Ecto neural progenitor cell (in vitro differentiated cells): ENCODE measurements at regions not wholly inside any gene's neighbourhood (a gene's known extent, or its start where the extent isn't known, plus 50 kb on each side); places are given as distances from the start of the nearest gene placed in this dataset.
"Not testable (repeated sequence)": the region's sequence is repeated elsewhere in the genome, so short reads cannot be mapped to it uniquely, and the experiment has no call there.

Source experiments
- DNase-seq: peaks from one replicate; pipeline ENCODE4 v3.0.0-alpha.2; 2018; ENCODE audit warnings: low spot score

DNA sequence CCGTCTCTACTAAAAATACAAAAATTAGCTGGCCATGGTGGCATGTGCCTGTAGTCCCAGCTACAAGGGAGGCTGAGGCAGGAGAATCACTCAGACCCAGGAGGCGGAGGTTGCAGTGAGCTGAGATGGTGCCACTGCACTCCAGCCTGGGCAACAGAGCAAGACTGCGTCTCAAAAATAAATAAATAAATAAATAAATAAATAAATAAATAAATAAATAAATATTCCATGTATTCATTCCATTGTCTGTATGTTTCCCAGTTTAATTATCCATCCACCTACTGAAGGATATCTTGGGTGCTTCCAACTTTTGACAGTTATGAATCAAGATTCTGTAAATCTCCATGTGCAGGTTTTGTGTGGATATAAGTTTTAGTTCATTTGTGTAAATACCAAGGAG is 397.4 kb upstream of the SLC35B3 start:
- not testable (repeated sequence) for DNase-seq

DNA sequence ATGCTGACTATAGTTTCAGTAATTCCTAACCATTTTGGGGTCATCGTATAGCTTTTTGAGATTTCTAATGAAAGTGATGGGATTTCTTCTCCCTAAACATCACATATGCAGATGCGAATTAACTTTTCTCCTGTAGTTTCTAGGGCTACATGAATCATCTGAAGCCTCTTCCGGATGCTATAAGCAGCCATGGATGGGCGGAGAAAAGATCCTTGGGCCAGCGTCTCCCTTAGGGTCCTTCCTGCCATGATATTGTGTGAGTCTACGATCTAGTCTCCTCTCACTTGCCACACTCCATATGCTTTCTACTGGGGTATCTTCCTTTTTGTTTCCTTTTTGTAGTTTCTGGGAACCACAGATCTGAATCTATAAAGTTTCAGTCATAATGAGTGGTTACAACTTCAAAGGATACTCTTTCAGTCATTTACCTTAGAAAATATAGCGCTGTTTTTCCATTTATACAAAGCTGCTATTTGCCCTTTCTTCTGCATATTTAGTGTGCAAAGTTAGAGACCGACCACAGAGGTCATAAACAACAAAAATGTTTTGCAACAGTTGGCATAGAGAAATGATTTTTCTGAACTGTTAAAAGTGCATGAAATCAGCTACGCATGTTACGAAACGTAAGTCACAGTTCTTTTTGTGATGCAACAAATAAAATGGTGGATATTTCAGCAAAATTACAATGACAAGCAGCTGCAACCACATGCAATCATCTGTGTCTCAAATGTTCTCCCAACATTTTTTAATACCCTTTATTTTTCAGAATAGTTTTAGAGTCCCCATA is 396.2 kb upstream of the SLC35B3 start:
- DNase-seq = no peak

DNA sequence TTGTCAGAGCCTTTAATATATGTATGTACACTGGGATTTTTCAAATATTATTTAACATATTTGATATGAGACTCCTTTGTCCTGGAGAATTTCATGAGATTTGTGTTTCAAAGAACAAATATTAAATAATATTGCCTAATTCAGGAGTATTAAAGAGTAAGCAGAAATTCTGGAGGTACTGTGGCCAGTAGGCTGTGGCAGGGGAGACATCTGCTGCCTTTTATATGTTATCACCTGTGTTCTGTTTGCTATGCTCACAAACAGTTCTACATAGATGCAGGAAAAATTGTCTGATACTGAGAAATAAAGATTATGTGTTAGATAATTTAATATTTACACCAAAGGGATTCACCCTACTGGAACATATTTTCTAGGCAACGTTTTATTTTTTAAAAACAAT is 395.4 kb upstream of the SLC35B3 start:
- no peak for DNase-seq

DNA sequence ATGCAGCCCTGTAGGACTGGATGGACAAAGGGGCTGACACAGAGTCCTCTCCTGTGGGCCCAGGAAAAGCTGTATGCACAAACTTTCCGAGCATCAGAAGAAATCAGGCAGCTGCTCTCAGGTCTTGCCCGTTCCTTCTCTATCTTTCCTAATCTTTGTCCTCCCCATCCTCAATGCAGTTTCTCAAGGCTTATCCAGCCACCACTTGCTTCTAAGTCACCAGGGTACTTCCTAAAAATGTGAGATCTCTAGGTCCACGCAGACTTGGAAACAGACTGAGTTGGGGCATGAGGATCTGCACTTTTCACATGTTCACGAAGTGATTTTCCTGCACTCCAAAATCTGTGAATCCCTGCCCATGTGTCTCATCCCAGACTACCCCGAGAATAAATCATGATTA is 394.5 kb upstream of the SLC35B3 start:
- no peak for DNase-seq

DNA sequence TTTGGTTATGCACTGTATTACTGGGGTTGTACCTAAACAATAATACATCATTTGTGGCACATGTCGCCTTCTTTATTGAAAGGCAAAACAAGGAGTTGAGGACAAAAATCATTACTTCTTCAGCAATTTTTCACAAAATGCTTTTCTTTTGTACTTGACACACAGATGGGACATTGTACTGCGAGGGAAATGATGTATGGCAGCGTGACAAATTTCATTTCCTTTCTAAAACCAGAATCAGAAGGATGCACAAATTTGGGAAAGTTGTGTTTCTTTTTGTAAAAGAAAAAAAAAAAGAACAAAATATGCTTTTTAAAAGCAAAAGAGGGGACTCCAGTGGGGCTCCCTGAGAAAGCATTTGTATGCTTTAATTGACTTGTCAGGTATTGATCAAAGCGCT is 394.0 kb upstream of the SLC35B3 start:
- no peak for DNase-seq

DNA sequence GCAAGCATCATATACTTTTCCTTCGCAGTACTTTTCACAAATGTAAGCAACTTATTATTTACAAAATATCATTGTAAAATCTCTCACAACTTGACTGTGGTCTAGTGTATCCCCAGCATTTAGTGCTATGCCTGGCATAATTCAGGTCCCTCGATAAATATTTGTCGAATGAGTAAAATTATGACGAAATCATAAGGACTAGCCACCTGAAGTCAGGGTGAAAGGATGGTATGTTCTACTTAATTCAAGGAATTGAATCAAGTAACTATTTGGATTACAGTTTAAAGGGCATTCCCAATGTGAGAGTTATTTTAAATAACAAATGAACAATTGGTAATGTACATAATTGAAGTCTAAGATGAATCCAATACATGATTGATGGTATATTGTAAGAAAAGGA is 393.0 kb upstream of the SLC35B3 start:
- no peak for DNase-seq

DNA sequence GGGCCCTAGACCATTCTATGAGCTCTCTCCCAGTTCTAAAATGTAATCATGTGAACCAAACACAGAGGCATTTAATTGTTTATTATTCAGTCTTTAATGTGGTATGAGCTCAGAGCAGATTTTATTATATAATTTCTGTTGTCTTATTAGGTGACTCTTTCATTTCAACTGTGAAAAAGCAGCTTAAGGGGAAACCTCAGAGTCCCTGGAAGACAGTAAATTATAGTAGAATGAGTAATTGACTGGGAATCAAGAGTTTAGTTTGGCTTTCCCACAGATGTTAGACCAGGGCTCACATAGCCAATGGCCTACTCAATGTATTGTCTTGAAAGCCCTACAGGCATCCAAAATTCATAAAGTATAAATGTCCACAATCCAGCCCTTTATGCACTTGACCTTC is 390.4 kb upstream of the SLC35B3 start:
- no peak for DNase-seq

DNA sequence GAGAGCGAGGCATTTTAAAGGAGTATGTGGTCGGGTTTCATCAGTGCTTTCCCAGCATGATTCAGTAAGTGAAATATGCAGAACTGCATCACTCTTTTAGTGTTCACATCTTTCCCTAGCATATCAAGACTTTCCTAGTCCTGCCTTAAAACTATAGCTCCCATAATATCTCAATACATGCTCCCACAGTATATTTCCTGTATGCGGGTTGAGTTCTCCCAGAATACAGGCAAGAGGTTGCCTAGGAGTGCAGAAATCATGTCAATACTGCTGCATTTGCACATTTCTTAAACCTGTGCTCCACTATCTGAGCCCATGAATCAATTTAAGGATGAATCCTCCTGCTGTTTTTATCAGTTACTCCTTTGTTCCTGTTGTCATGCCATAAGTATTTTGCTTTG is 386.6 kb upstream of the SLC35B3 start:
- no peak for DNase-seq

DNA sequence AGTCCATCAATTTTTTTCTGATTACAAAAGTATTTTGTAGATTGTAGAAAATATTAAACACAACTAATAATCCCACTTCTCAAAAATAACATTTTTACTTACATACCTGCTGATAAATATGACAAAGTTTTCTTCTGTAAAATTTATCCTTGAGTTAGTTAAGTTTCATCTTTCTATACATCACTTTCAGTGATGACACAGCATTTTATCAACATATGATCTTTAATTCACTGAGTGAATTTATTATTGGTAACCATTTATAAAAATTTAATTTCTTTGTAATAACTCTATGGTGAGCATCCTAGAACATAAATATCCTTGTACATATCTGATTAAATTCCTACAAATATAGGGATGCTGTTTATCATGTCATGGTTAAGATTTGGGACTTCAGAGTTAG is 385.0 kb upstream of the SLC35B3 start:
- DNase-seq = no peak

DNA sequence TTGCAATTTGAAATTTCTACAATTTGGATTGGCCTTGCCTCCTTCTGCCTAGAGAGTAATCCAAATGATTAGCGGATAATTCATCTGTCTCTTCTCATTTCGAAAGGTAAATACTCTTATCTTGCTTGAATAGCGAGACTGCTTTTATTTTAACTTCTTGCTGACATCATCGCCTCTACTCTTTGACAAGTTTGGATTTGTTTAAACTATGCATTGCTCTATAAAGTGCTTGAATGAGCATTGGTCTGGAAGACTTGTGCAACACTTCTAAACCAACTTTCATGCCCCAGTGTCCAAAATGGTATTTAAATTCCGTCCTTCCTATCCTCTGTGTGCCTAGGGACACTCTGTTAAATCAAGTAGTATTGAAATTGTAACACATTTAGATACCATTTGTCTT is 384.1 kb upstream of the SLC35B3 start:
- no peak for DNase-seq

DNA sequence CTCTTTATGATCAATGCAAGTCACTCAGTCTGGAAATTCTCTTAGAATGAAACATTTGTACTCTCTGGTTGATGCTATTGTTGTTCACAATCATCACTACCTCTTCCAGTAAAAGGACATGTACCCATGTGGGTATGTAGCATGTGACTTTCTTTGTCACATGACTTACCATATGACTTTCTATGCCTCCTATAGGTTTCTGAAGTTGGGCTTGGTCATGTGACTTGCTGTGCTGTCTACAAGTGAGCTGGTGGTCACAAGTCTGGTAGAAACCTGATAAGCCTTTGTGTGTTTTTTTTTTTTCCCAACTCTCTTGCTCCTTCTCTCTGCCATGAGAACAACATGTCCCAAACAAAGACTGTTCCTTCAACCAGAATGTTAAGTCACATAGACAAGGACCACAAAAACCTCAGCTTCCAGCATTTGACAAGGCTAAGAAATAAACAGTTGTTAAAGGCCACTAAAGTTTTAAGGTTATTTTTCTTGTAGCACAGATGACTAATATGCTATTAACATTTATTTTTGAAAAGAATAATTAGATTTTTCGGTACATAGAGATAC is 379.2 kb upstream of the SLC35B3 start:
- no peak for DNase-seq

DNA sequence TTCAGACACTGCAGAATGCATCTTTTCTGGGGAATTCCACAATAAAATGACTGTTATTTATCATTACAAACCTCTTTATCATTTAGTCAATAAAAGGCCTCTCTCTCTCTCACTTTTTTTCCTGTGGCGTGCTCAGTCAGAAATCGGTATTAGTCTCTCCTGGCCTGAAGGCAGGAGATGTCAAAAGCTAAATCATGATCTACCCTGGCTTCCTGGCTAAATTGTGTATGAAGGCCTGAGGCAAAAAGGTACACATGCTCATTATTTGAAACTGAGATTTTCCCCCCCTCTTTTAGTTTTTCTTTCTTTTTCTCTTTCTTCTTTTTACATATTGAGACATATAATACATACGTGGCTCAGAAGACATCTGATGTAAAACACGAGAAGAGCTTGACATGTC is 375.0 kb upstream of the SLC35B3 start:
- DNase-seq = no peak

DNA sequence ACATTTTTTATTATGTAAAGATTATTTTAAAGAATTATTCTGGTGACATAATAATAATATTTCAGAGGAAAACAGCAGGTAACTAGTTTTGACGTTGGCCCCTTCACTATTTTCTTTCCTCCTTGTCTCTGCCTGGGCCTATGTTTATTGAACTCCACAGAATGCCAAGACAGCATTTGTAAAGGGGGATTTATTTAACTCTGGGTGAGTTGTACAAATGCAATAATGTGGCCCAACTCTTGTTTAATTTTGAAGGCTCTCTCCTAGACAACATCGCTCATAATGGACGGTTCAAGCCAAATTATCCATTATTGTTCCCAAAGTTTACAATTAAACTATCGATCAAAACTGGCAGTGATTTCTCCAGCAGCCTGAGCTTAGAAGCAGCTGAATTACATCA is 374.3 kb upstream of the SLC35B3 start:
- DNase-seq = no peak

DNA sequence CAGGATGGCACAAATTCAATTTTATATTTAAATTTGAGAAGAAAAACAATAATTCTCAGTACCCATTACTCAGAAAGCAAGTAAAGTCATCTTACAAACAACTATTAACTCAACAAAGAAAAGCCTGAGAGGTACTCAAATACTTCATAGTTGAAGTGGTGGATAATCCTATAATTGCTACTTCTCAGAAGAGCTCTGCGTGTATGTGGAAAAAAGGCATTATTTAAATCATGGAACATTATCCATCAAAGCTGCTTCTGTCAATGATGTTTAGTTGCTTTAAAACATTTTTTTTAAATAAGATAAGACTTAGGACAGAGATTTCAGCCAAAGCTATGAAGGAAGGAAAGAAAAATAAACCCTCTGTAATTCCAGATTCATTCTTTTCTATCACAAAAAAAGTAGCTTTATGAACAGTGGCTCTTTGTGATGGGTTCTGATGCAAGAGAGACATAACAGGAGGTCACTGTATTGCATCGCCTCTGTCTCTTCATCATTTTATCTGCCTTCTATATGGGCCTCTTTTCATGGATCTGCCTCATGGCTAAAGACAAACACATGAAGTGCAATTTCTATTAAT is 367.9 kb upstream of the SLC35B3 start:
- no peak for DNase-seq

DNA sequence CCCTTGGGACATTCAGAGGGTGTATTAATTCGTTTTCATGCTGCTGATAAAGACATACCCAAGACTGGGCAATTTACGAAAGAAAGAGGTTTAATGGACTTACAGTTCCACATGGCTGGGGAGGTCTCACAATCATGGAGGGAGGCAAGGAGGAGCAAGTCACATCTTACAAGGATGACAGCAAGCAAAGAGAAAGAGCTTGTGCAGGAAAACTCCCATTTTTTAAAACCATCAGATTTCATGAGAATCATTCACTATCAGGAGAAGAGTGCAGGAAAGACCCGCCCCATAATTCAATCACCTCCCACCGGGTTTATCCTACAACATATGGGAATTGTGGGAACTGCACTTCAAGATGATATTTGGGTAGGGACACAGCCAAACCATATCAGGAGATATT is 367.1 kb upstream of the SLC35B3 start:
- not testable (repeated sequence) for DNase-seq

DNA sequence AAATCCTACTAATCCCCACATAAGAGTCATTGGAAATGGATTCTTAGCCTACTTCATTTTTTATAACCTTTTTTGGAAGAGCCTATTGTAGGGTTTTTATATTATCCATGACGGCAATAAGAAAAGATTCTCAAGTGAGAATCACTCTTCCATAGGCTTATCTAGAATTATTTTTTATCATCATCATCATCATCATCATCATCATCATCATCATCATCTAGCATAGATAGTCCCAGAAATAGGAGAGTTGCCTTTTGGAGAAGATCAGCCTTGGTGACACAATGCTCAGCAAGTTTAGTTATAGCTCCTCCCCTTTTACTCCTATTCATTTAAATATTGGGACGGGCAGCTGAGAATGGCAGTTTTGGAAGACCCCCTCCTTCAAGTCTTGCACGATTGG is 359.1 kb upstream of the SLC35B3 start:
- no peak for DNase-seq

DNA sequence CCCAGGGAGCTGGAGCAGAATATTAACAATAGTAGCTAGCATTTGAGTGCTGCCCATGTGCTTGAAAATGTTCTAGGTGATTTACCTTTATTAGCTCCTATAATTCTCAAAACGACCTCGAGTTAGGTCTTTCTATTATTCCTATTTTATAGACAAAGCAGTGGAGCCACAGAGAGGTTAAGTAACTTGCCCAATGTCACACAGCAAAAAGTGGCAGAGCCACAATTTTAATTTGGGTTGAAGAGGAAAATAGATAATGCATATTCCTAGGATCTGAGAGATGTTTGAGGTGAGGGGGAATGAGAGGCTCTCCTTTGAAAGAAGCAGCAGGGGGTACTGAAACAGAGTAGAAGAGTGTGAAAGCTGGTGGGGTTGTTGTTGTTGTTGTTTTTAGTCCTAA is 354.5 kb upstream of the SLC35B3 start:
- DNase-seq = no peak

DNA sequence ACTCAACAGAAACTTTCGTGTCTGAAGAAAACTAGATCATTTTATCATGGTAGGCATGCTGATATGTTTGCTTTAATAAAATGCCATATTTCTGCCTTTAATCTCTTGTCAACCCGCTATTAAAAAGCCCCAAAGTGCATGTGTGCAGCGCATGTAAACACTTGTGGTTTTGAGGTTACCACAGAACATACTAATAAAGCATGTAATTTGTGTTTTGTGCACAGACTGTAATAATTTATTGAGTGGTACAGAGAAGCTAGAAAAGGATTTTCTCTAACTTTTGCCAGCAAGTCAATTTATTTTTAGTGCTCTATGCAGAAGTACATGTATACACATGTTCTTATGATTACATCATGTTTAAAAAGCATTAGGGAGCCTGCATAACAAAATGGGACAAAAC is 349.9 kb upstream of the SLC35B3 start:
- DNase-seq = no peak

DNA sequence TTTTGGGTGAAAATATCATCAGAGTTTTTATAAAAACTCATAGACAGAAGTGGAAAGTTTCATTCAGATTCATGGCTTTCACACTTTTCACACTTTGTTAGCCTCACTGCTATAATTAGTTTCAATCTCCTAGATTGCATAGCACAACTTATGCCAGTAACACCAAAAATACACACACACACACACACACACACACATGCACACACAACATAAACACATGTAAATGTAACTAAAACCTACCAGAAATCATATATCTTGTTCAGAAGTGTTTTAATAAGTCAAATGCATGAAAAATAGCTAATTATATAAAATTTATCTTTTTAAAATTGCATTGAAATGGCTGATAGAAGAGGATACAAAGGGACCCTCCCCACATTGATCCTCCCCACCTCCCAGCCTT is 347.8 kb upstream of the SLC35B3 start:
- no peak for DNase-seq

DNA sequence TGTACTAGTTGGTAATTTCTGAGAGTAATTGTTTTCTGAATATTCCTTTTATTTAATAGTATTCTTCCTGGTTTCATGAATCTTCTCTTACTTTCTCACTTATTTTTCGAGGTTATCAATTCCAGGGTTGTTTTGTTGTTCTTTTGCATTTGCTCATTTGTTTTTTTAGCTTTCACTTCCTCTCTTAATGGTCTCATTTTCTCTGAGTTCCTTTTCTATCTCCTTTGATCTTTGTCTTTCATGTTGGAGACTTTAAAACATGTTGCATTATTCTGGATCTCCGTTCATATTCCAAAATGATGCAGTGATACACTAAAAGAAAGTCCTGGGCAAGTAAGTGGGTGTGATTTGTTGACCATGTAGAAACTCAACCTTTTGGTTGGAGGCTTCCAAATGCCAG is 345.3 kb upstream of the SLC35B3 start:
- no peak for DNase-seq

DNA sequence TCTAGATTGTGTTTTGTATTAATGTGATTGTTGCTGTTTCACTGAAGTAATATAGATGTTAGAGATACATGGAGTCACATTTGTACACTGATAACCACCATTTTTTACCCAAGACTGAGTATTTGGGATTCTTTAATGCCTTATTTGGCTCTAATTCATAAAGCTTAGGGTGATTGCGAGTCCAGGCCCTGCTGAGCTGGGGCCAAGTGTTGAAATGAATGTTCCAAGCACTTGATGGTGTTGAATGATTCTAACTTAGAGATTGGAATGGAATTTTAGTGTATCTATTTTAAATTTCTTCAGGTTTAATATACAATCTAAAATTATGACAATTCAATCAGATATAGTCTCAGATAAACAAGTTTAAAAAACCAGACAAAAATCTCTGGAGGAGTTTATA is 329.4 kb upstream of the SLC35B3 start:
- DNase-seq = no peak

DNA sequence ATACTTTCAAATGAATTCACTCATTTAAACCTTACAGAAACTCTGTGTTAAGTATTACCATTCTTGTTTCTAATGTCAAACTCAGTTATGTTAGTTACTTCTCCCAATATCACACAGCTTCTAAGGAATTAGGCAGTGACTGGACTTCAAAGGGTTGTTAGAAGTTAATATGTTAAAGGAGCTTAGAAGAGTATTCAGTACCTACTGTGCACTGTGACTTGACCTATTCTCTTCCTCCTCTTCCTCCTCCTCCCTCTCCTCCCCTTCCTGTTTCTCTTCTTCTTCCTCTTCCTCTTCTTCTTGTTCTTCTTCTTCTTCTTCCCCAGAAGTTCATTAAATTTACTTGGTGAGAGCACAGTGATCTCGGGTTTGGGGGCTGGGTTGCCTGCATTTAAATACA is 325.6 kb upstream of the SLC35B3 start:
- DNase-seq = no peak

DNA sequence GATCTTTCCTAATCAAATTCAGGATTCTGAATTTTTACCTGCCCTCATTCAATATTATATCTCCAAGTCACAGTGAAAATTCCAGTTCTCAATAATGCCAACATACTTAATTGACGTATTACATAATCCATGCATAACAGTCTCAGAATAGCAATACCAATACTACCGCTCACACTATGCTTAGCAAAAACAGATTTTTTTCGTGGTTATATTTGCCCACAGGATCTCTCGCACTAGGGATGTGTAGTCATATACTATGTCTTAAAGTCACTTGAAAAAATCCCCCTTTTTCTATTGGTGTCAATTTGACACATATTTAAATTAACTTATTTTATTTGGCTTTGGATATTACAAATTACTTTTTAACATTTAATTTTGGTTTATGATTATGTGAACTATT is 323.1 kb upstream of the SLC35B3 start:
- DNase-seq = no peak

DNA sequence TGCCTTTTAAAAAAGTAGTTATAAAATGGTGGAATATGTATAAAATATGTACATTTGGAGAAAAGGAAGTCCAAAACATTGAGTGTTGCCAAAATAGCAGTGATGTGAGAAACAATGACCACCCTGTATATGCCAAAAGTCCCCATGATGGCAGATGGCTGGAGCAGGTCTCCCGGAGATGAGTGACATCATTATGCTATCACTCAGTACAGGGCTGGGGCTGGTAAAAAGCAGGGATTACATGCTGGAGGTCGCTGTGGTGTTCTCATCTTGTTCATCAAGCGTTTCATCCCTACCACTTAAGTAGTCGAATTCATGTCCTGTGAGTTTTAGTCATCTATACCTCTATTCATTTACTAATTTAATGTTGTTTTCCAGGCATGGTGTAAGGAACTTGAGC is 315.3 kb upstream of the SLC35B3 start:
- no peak for DNase-seq
